HG03135 (cell line): ENCODE measurements at regions not wholly inside any gene's neighbourhood (a gene's known extent, or its start where the extent isn't known, plus 50 kb on each side); places are given as distances from the start of the nearest gene placed in this dataset.

Experiments used
- ATAC-seq: cut with Tn5 transposase; IDR thresholded peaks from one replicate; pipeline ENCODE4 v1.9.1; 2021; ENCODE audit warnings: mild to moderate bottlenecking, moderate library complexity; ENCODE audit not compliant: unreplicated experiment

- no peak for ATAC-seq
Observed at GRCh38 chr10:106213493-106213892, 951.0 kb downstream of the SORCS1 start.

GRCh38 chr10:106198275-106198674 is 966.2 kb downstream of the SORCS1 start:
- ATAC-seq = no peak

- no peak for ATAC-seq
Observed at GRCh38 chr10:106189292-106189691, 975.2 kb downstream of the SORCS1 start.

GRCh38 chr10:106185951-106186350 is 978.6 kb downstream of the SORCS1 start:
- ATAC-seq = no peak

GRCh38 chr10:106183041-106183440 is 981.5 kb downstream of the SORCS1 start:
- no peak for ATAC-seq

- no peak for ATAC-seq
Observed at GRCh38 chr10:106182542-106182941, 982.0 kb downstream of the SORCS1 start.

- no peak for ATAC-seq
Observed at GRCh38 chr10:106181501-106181900, 983.0 kb downstream of the SORCS1 start.

- no peak for ATAC-seq
Observed at GRCh38 chr10:106179430-106179829, 985.1 kb downstream of the SORCS1 start.

GRCh38 chr10:106175760-106176377 is 988.6 kb downstream of the SORCS1 start:
- ATAC-seq = no peak

- ATAC-seq = no peak
Observed at GRCh38 chr10:106173838-106174237, 990.7 kb downstream of the SORCS1 start.

GRCh38 chr10:106169241-106169640 is 995.3 kb downstream of the SORCS1 start:
- ATAC-seq = no peak

- ATAC-seq = no peak
Observed at GRCh38 chr10:106167946-106168345, 996.6 kb downstream of the SORCS1 start.

GRCh38 chr10:106158241-106158640 is 1006.3 kb downstream of the SORCS1 start:
- ATAC-seq = no peak

- no peak for ATAC-seq
Observed at GRCh38 chr10:106147021-106147420, 1017.5 kb downstream of the SORCS1 start.

- ATAC-seq = no peak
Observed at GRCh38 chr10:106139915-106140314, 1024.6 kb downstream of the SORCS1 start.

GRCh38 chr10:106136175-106136574 is 1028.3 kb downstream of the SORCS1 start:
- no peak for ATAC-seq

- no peak for ATAC-seq
Observed at GRCh38 chr10:106134326-106135000, 1030.0 kb downstream of the SORCS1 start.

- no peak for ATAC-seq
Observed at GRCh38 chr10:106133451-106133850, 1031.1 kb downstream of the SORCS1 start.

- no peak for ATAC-seq
Observed at GRCh38 chr10:106132956-106133355, 1031.5 kb downstream of the SORCS1 start.

GRCh38 chr10:106114656-106115186 is 1049.8 kb downstream of the SORCS1 start:
- no peak for ATAC-seq

GRCh38 chr10:106111246-106111645 is 1053.3 kb downstream of the SORCS1 start:
- ATAC-seq = no peak

GRCh38 chr10:106107706-106108105 is 1056.8 kb downstream of the SORCS1 start:
- no peak for ATAC-seq
